ENCODE measurements at regions not wholly inside any gene's neighbourhood (a gene's known extent, or its start where the extent isn't known, plus 50 kb on each side); places are given as distances from the start of the nearest gene placed in this dataset.

DNA sequence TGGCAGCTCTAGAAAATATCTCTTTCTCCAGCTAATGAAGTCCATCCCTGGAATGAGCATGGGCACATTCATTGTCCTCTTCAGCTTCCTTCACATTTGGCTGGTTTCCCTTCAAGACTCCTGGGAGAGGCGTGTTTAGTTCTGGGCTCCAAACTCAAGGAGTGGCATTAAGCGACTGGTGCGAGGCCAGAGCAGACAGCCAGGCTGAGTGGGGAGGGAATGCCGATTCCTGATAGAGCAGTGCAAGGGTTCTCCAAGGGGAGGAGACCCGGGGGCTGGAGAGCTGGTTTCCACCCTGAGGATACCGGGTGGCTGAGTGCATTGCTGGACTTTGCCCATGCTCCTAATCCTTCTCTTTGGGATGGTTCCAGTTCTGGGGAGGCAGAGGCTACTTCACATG lies 372.1 kb downstream of the RPS24 start:
- Histone ChIP-seq H3K27me3 (ENCODE audit: insufficient read depth, low read length) (no peaks in the 10 kb centered on the region), H3K79me2 (ENCODE audit: insufficient read depth, low read length) (no peaks in the 10 kb centered on the region), H3K4me2 (ENCODE audit: low read length) (no peak overlapping the region), H3K4me3 (replicated peaks in 1 of 2; ENCODE audit: low read depth in 1 of 2, low read length in 2 of 2) (no peak overlapping the region), H3K4me1 (ENCODE audit: control insufficient read depth in 1 of 2, insufficient read depth in 2 of 2, low read length in 2 of 2) (peaks cover 5 to 12% of the 10 kb centered on the region in 2 experiments; a peak in 3 of 4 replicates), H3K27ac (ENCODE audit: low read depth, low read length) (no peak overlapping the region), H3K9ac (ENCODE audit: low read length) (no peak overlapping the region), H4K20me1 (ENCODE audit: insufficient read depth) (no peaks in the 10 kb centered on the region), H3K9me3 (ENCODE audit: control insufficient read depth in 1 of 2, insufficient read depth in 1 of 2, low read depth in 1 of 2, low read length in 2 of 2) (no peaks in the 10 kb centered on the region), H2AFZ (ENCODE audit: low read depth, low read length, poor library complexity, severe bottlenecking) (no peak overlapping the region), H3K36me3 (ENCODE audit: control insufficient read depth in 1 of 2, insufficient read depth in 2 of 2, low read length in 2 of 2) (no peaks in the 10 kb centered on the region), H3K9me2 (ENCODE audit: insufficient read depth) (no peaks in the 10 kb centered on the region)
- POLR2A ChIA-PET: no interaction called here
- intact Hi-C loops (cut with micrococcal nuclease): no loop called here
- RAD21 ChIA-PET (ENCODE audit: low non-redundant PET in 1 of 2, low total read pairs in 2 of 2, uncharacterized antibody in 2 of 2, unreplicated experiment in 2 of 2): no interaction called here
- no peak for DNase-seq (ENCODE audit: low read depth, low spot score)
- CTCF ChIA-PET: no interaction called here
- TF ChIP-seq POLR2AphosphoS5 (IDR thresholded peaks at IDR 0.05; ENCODE audit: low read depth, low read length) (no peak), RAD21 (IDR thresholded peaks at IDR 0.05; ENCODE audit: low read depth) (no peak), CBX3 (IDR thresholded peaks at IDR 0.05; ENCODE audit: low read depth) (no peak), ZBTB33 (IDR thresholded peaks at IDR 0.05; ENCODE audit: extremely low read depth, insufficient replicate concordance, low read length) (no peak), SP1 (IDR thresholded peaks at IDR 0.05; ENCODE audit: low read depth) (no peak), ZFX (IDR thresholded peaks at IDR 0.05) (no peak), EZH2phosphoT487 (IDR thresholded peaks at IDR 0.05; ENCODE audit: borderline replicate concordance) (no peak)
- no TSS peak for BruUV-seq (replicated peaks)
- no peak for ATAC-seq

DNA sequence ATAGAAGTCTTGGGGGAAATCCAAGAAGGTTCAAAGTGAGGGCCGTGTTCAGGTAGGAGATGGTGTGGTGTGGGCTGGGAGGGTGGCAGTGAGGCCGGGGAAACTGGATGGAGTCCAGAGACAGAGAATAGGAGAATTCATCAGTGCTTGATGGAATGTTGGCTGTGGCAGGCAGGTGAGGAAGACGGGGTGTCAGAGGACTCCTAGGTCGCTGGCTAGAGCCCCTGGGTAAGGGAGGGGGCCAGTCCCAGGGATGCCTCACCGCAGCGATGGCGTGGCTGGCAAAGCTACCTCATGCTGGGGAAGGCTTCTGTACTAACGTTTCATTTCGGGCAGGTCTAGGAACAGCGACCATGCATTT lies 373.0 kb downstream of the RPS24 start:
- H4K20me1 ChIP-seq (ENCODE audit: insufficient read depth): no peaks in the 10 kb centered on the region
- peak overlapping the region; percentile 87 for H3K4me2 ChIP-seq (ENCODE audit: low read length)
- H3K9me3 ChIP-seq (ENCODE audit: control insufficient read depth in 1 of 2, insufficient read depth in 1 of 2, low read depth in 1 of 2, low read length in 2 of 2): no peaks in the 10 kb centered on the region
- H3K4me3 ChIP-seq (replicated peaks in 1 of 2; ENCODE audit: low read depth in 1 of 2, low read length in 2 of 2): peak overlapping the region in 1 of 2 experiments; percentile 56; a peak in 1 of 4 replicates
- intact Hi-C loops (cut with micrococcal nuclease): no loop called here
- no peaks in the 10 kb centered on the region for H3K27me3 ChIP-seq (ENCODE audit: insufficient read depth, low read length)
- ChIA-PET RAD21 (ENCODE audit: low non-redundant PET in 1 of 2, low total read pairs in 2 of 2, uncharacterized antibody in 2 of 2, unreplicated experiment in 2 of 2) (no interaction called here), CTCF (no interaction called here), POLR2A (interaction anchor here (1.3 kb wide), 1 partner anchor 9 kb away, joined by 3 read pairs; no protein-coding TSS in a partner anchor)
- H3K9me2 ChIP-seq (ENCODE audit: insufficient read depth): no peaks in the 10 kb centered on the region
- DNase-seq (ENCODE audit: low read depth, low spot score) (no peak), ATAC-seq (no peak)
- H3K79me2 ChIP-seq (ENCODE audit: insufficient read depth, low read length): no peaks in the 10 kb centered on the region
- peak overlapping the region; percentile 88 for H2AFZ ChIP-seq (ENCODE audit: low read depth, low read length, poor library complexity, severe bottlenecking)
- no peaks in the 10 kb centered on the region for H3K36me3 ChIP-seq (ENCODE audit: control insufficient read depth in 1 of 2, insufficient read depth in 2 of 2, low read length in 2 of 2)
- H3K9ac ChIP-seq (ENCODE audit: low read length): no peak overlapping the region
- peaks cover 5 to 12% of the 10 kb centered on the region in 2 experiments; a peak in 3 of 4 replicates for H3K4me1 ChIP-seq (ENCODE audit: control insufficient read depth in 1 of 2, insufficient read depth in 2 of 2, low read length in 2 of 2)
- BruUV-seq (replicated peaks): no TSS peak
- no peak overlapping the region for H3K27ac ChIP-seq (ENCODE audit: low read depth, low read length)
- TF ChIP-seq ELF1 (IDR thresholded peaks at IDR 0.05; ENCODE audit: borderline replicate concordance, low read depth) (no peak), MAX (IDR thresholded peaks at IDR 0.05) (no peak), SIN3A (IDR thresholded peaks at IDR 0.05; ENCODE audit: low read depth) (no peak), ZNF274 (IDR thresholded peaks at IDR 0.05; ENCODE audit: low read depth, low read length) (no peak), POLR2A (IDR thresholded peaks at IDR 0.05; ENCODE audit: borderline replicate concordance, extremely low read depth, insufficient read depth, insufficient read length) (no peak), TCF7L2 (IDR thresholded peaks at IDR 0.05; ENCODE audit: borderline replicate concordance, extremely low read depth, insufficient read depth, insufficient read length) (no peak), SRF (IDR thresholded peaks at IDR 0.05; ENCODE audit: low read depth) (no peak), EZH2 (IDR thresholded peaks at IDR 0.05) (no peak), CTCF (IDR thresholded peaks at IDR 0.05 in 2 of 3, conservative IDR thresholded peaks at IDR 0.05 in 1 of 3; ENCODE audit: borderline replicate concordance in 1 of 3, insufficient read depth in 1 of 3, low read depth in 2 of 3, low read length in 2 of 3) (no peak), EZH2phosphoT487 (IDR thresholded peaks at IDR 0.05; ENCODE audit: borderline replicate concordance) (no peak), CBX3 (IDR thresholded peaks at IDR 0.05; ENCODE audit: low read depth) (no peak), YY1 (IDR thresholded peaks at IDR 0.05; ENCODE audit: extremely low read depth, insufficient replicate concordance, low read depth, low read length) (no peak), CEBPB (IDR thresholded peaks at IDR 0.05; ENCODE audit: low read depth) (no peak)
- TF ChIP-seq, protein P1, sequence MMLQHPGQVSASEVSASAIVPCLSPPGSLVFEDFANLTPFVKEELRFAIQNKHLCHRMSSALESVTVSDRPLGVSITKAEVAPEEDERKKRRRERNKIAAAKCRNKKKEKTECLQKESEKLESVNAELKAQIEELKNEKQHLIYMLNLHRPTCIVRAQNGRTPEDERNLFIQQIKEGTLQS (IDR thresholded peaks at IDR 0.05): no peak

Data from HCT116 (cell line).